ENCODE measurements at regions not wholly inside any gene's neighbourhood (a gene's known extent, or its start where the extent isn't known, plus 50 kb on each side); places are given as distances from the start of the nearest gene placed in this dataset.

DNA sequence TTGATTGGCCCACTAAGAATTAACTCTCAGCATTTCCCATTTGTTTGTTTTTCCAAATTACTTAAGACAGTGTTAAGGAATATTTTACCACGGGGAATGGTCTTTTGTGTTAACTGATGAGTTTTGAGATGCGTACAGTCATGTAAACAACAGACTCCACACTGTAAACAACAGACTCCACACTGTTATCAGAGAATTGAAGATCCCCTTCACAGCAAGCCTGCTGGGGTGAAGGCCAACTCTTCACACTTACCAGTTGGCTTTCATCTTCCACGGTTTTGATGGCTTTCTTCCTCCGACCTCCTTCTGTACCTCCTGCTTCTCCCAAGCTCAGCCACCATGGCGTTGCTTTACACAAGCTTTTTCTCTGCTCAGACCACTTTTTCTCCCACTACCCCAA lies 166.8 kb downstream of the TMEM200C start:
- H3K4me1 Mint-ChIP-seq (ENCODE audit: unreplicated experiment): no peaks in the 10 kb centered on the region
- no peak overlapping the region for H3K4me3 Mint-ChIP-seq (ENCODE audit: unreplicated experiment)
- H3K9me3 Mint-ChIP-seq (ENCODE audit: unreplicated experiment): no peaks in the 10 kb centered on the region
- no peaks in the 10 kb centered on the region for H3K36me3 Mint-ChIP-seq (ENCODE audit: unreplicated experiment)
- H3K27ac Mint-ChIP-seq (ENCODE audit: unreplicated experiment): no peak overlapping the region
- DNase-seq (ENCODE audit: extremely low spot score, unreplicated experiment): no peak
- TF ChIP-seq, protein P1, sequence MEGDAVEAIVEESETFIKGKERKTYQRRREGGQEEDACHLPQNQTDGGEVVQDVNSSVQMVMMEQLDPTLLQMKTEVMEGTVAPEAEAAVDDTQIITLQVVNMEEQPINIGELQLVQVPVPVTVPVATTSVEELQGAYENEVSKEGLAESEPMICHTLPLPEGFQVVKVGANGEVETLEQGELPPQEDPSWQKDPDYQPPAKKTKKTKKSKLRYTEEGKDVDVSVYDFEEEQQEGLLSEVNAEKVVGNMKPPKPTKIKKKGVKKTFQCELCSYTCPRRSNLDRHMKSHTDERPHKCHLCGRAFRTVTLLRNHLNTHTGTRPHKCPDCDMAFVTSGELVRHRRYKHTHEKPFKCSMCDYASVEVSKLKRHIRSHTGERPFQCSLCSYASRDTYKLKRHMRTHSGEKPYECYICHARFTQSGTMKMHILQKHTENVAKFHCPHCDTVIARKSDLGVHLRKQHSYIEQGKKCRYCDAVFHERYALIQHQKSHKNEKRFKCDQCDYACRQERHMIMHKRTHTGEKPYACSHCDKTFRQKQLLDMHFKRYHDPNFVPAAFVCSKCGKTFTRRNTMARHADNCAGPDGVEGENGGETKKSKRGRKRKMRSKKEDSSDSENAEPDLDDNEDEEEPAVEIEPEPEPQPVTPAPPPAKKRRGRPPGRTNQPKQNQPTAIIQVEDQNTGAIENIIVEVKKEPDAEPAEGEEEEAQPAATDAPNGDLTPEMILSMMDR (IDR thresholded peaks at IDR 0.05): no peak
- H3K27me3 Mint-ChIP-seq (ENCODE audit: unreplicated experiment): peaks cover 6% of the 10 kb centered on the region

DNA sequence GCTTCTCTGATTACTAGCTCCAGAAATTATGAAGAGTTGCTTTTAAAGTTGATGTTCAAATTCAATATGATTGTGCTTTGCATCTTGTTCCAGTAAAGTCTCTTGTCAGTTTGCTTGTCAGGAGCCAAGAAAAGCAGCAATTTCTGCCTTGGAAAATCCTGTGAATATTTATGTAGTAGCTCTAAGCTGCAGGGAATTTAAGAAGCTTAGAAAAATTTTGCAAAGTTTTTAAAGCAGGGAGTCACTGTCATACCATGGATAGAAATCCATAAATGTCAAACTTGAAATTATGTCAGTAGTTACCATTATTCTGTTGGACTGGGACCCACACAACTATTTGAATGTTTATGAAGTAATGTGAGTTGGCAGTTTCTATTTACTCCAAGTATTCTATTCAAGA lies 169.3 kb downstream of the TMEM200C start:
- no peak for DNase-seq (ENCODE audit: extremely low spot score, unreplicated experiment)
- Mint-ChIP-seq H3K27me3 (ENCODE audit: unreplicated experiment) (peaks cover 2% of the 10 kb centered on the region), H3K4me1 (ENCODE audit: unreplicated experiment) (no peaks in the 10 kb centered on the region), H3K9me3 (ENCODE audit: unreplicated experiment) (no peaks in the 10 kb centered on the region), H3K4me3 (ENCODE audit: unreplicated experiment) (no peak overlapping the region), H3K36me3 (ENCODE audit: unreplicated experiment) (no peaks in the 10 kb centered on the region), H3K27ac (ENCODE audit: unreplicated experiment) (no peak overlapping the region)
- TF ChIP-seq, protein P1 (IDR thresholded peaks at IDR 0.05): no peak

DNA sequence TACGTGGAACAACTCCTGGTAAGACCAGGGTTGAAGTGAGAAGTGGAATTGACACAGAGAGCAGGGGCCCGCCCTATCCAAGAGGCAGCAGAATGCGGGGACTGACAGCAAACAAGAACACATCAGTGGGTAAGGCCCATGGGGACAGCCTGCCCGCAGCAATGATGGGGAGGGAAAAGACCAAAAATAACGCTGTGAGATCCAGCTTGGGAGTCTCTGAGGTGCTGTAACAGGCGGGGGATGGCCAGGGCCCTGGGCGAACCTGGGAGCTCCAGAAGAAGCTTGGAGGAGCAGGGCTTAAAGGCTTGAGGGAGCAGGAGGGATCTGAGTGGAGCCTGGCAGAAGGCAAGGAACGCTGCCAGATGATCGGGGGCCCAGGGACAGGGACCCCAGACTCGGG lies 173.4 kb downstream of the TMEM200C start:
- Mint-ChIP-seq H3K27ac (ENCODE audit: unreplicated experiment) (no peak overlapping the region), H3K36me3 (ENCODE audit: unreplicated experiment) (no peaks in the 10 kb centered on the region)

DNA sequence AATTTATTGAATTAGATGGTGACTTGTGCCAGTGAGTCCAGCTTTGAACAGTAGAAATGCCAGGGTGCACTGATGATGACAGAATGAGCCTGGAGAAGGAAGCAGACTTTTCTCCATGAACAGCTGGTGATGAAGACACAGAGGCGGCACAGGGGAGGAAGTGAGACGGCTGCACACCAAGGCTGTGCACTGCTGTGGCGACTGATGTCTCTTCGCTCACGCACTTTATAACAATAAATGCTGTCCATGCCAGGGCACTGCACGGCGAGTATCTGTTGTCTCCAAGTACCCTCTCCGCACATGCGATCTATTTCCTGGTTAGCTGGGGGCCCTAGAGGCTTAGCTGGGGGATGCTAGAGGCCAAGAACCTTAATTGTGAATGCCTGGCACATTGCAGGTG lies 175.2 kb downstream of the TMEM200C start:
- Mint-ChIP-seq H3K27ac (ENCODE audit: unreplicated experiment) (no peak overlapping the region), H3K4me1 (ENCODE audit: unreplicated experiment) (no peaks in the 10 kb centered on the region), H3K27me3 (ENCODE audit: unreplicated experiment) (peaks cover 6% of the 10 kb centered on the region), H3K9me3 (ENCODE audit: unreplicated experiment) (no peaks in the 10 kb centered on the region), H3K36me3 (ENCODE audit: unreplicated experiment) (no peaks in the 10 kb centered on the region), H3K4me3 (ENCODE audit: unreplicated experiment) (no peak overlapping the region)
- DNase-seq (ENCODE audit: extremely low spot score, unreplicated experiment): no peak
- TF ChIP-seq, protein P1 (IDR thresholded peaks at IDR 0.05): no peak

More for the DNA sequence above, 173.4 kb downstream of the TMEM200C start:
- peaks cover 9% of the 10 kb centered on the region for H3K27me3 Mint-ChIP-seq (ENCODE audit: unreplicated experiment)
- no peak overlapping the region for H3K4me3 Mint-ChIP-seq (ENCODE audit: unreplicated experiment)
- H3K4me1 Mint-ChIP-seq (ENCODE audit: unreplicated experiment): no peaks in the 10 kb centered on the region
- TF ChIP-seq, protein P1 (IDR thresholded peaks at IDR 0.05): no peak
- DNase-seq (ENCODE audit: extremely low spot score, unreplicated experiment): no peak
- H3K9me3 Mint-ChIP-seq (ENCODE audit: unreplicated experiment): no peaks in the 10 kb centered on the region

DNA sequence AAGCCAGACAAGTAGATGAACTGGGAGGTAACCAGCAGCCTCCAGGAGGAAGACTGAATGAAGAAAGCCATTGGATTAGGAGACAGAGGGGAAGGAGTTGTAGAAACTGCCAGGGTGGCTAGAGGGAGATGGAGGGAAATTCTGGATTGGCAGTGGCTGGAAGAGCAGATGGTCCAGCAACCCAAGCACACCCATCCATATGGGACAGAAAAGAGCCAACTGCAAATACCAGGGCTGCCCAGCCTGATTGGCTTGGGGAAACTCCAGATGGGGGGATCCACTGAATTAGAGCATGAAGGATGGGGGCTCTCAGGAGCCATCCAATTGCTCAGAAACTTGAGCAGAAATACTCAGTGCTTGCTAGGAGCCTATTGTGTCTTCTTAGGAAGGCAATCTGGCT lies 173.5 kb upstream of the EPB41L3 start:
- peaks cover 6% of the 10 kb centered on the region for H3K27me3 Mint-ChIP-seq (ENCODE audit: unreplicated experiment)
- DNase-seq (ENCODE audit: extremely low spot score, unreplicated experiment): no peak
- no peaks in the 10 kb centered on the region for H3K36me3 Mint-ChIP-seq (ENCODE audit: unreplicated experiment)
- TF ChIP-seq, protein P1 (IDR thresholded peaks at IDR 0.05): no peak
- H3K27ac Mint-ChIP-seq (ENCODE audit: unreplicated experiment): no peak overlapping the region
- H3K9me3 Mint-ChIP-seq (ENCODE audit: unreplicated experiment): no peaks in the 10 kb centered on the region
- no peaks in the 10 kb centered on the region for H3K4me1 Mint-ChIP-seq (ENCODE audit: unreplicated experiment)
- no peak overlapping the region for H3K4me3 Mint-ChIP-seq (ENCODE audit: unreplicated experiment)
